HEK293 (cell line): ENCODE measurements at regions not wholly inside any gene's neighbourhood (a gene's known extent, or its start where the extent isn't known, plus 50 kb on each side); places are given as distances from the start of the nearest gene placed in this dataset.
A peak's percentile ranks its signal among the peaks of the same experiment; 100 is the strongest.

Experiments
- CTCF ChIA-PET: fragments of 350-600 bp; formaldehyde crosslinking; extraction: SDS; loops from one replicate; lab custom pipeline; 2021; ENCODE audit warnings: antibody characterized with exemption; lab: Yijun Ruan, JAX
- POLR2A ChIA-PET: fragments of 300-600 bp; formaldehyde crosslinking; extraction: SDS; loops from one replicate; lab custom pipeline; 2020; ENCODE audit warnings: antibody characterized with exemption, inconsistent platforms; lab: Yijun Ruan, JAX
- H3K27ac ChIP-seq: fragments of 200-500 bp; sonication (Bioruptor generic); 2 replicates; pipeline ENCODE4 v1.5.1; 2014; ENCODE audit warnings: low read depth, low read length, control low read depth, inconsistent platforms; ENCODE audit errors: extremely low read depth
- H3K36me3 ChIP-seq, 2 experiments: fragments of 200-500 bp in 1 of 2; sonication (Bioruptor generic) in 1 of 2; 1 replicate in 1 of 2; 2 replicates in 1 of 2; pipeline ENCODE4 v1.5.1; 2014 to 2017; ENCODE audit warnings: inconsistent platforms in 2 of 2, low read length in 2 of 2; ENCODE audit not compliant: control insufficient read depth in 2 of 2, insufficient read depth in 1 of 2
- H3K4me1 ChIP-seq: fragments of 200-500 bp; sonication (Bioruptor generic); 2 replicates; pipeline ENCODE4 v1.5.1; 2014; ENCODE audit warnings: mild to moderate bottlenecking, low read length, inconsistent platforms; ENCODE audit not compliant: control insufficient read depth, insufficient read depth
- H3K4me3 ChIP-seq: 2 replicates; pipeline ENCODE4 v1.5.1; 2011; ENCODE audit warnings: low read depth, mild to moderate bottlenecking, control low read depth, low read length, moderate library complexity
- H3K9me3 ChIP-seq: fragments of 200-500 bp; sonication (Bioruptor generic); 2 replicates; pipeline ENCODE4 v1.5.1; 2014; ENCODE audit warnings: low read depth, low read length, inconsistent platforms; ENCODE audit not compliant: control insufficient read depth, insufficient read depth
- HOXC10 ChIP-seq: sonication (generic); formaldehyde crosslinking; IDR thresholded peaks from 2 replicates; pipeline ENCODE4 v1.8.1; 2023; ENCODE audit warnings: mild to moderate bottlenecking, missing genetic modification reagents
- ZBTB26 ChIP-seq: fragments of 450-650 bp; formaldehyde crosslinking; optimal IDR thresholded peaks from 2 replicates; pipeline ENCODE3; 2016; ENCODE audit warnings: missing biosample characterization, mild to moderate bottlenecking, missing genetic modification characterization
- ZNF114 ChIP-seq: fragments of 450-650 bp; formaldehyde crosslinking; IDR thresholded peaks from 2 replicates; pipeline ENCODE4 v1.5.0; 2017; ENCODE audit warnings: missing biosample characterization, missing genetic modification characterization
- ZNF157 ChIP-seq: fragments of 450-650 bp; formaldehyde crosslinking; IDR thresholded peaks from 2 replicates; pipeline ENCODE4 v1.5.1; 2016; ENCODE audit warnings: missing biosample characterization, missing genetic modification characterization
- ZNF274 ChIP-seq, 2 experiments: fragments of 200-500 bp in 1 of 2; fragments of 450-650 bp in 1 of 2; sonication (Bioruptor generic) in 1 of 2; formaldehyde crosslinking in 1 of 2; IDR thresholded peaks; 2 replicates each; pipeline versions ENCODE4 v1.5.1 to v1.6.1; 2014 to 2016; ENCODE audit warnings: borderline replicate concordance in 1 of 2, inconsistent platforms in 1 of 2, low read length in 1 of 2, missing biosample characterization in 1 of 2, missing genetic modification characterization in 1 of 2
- ZNF335 ChIP-seq: fragments of 450-650 bp; formaldehyde crosslinking; conservative IDR thresholded peaks from 2 replicates; pipeline ENCODE4 v1.5.1; 2016; ENCODE audit warnings: missing biosample characterization, missing genetic modification characterization
- ZNF366 ChIP-seq: fragments of 450-650 bp; formaldehyde crosslinking; conservative IDR thresholded peaks from 2 replicates; pipeline ENCODE4 v1.5.1; 2016; ENCODE audit warnings: missing biosample characterization, missing genetic modification characterization
- ZNF394 ChIP-seq: fragments of 450-650 bp; formaldehyde crosslinking; IDR thresholded peaks from 2 replicates; pipeline ENCODE4 v1.5.1; 2016; ENCODE audit warnings: missing biosample characterization, missing genetic modification characterization, mild to moderate bottlenecking, moderate library complexity, borderline replicate concordance
- ZNF501 ChIP-seq: fragments of 450-650 bp; formaldehyde crosslinking; IDR thresholded peaks from 2 replicates; pipeline ENCODE4 v1.5.1; 2016; ENCODE audit warnings: missing biosample characterization, missing genetic modification characterization
- ZNF514 ChIP-seq: fragments of 450-650 bp; formaldehyde crosslinking; IDR thresholded peaks from 2 replicates; pipeline ENCODE4 v1.5.1; 2016; ENCODE audit warnings: missing biosample characterization, missing genetic modification characterization
- ZNF610 ChIP-seq: fragments of 450-650 bp; formaldehyde crosslinking; IDR thresholded peaks from 2 replicates; pipeline ENCODE4 v1.5.1; 2016; ENCODE audit warnings: missing biosample characterization, missing genetic modification characterization, borderline replicate concordance
- ZNF621 ChIP-seq: fragments of 450-650 bp; formaldehyde crosslinking; IDR thresholded peaks from 2 replicates; pipeline ENCODE4 v1.5.1; 2017; ENCODE audit warnings: missing biosample characterization, missing genetic modification characterization
- ZNF623 ChIP-seq: fragments of 450-650 bp; formaldehyde crosslinking; IDR thresholded peaks from 2 replicates; pipeline ENCODE4 v1.5.1; 2016; ENCODE audit warnings: missing biosample characterization, missing genetic modification characterization
- ZNF658 ChIP-seq: fragments of 450-650 bp; formaldehyde crosslinking; IDR thresholded peaks from 2 replicates; pipeline ENCODE4; 2016; ENCODE audit warnings: missing biosample characterization, missing genetic modification characterization
- ZNF843 ChIP-seq: fragments of 450-650 bp; formaldehyde crosslinking; IDR thresholded peaks from 2 replicates; pipeline ENCODE4 v1.5.1; 2016; ENCODE audit warnings: missing biosample characterization, missing genetic modification characterization
- ZSCAN18 ChIP-seq: fragments of 450-650 bp; formaldehyde crosslinking; IDR thresholded peaks from 2 replicates; pipeline ENCODE4 v1.5.1; 2016; ENCODE audit warnings: missing biosample characterization, missing genetic modification characterization
- ZSCAN4 ChIP-seq: fragments of 450-650 bp; formaldehyde crosslinking; IDR thresholded peaks from 2 replicates; pipeline ENCODE4 v1.5.1; 2017; ENCODE audit warnings: missing biosample characterization, missing genetic modification characterization
- TF ChIP-seq, protein P1 (sequence below): fragments of 450-650 bp; formaldehyde crosslinking; IDR thresholded peaks from 2 replicates; pipeline ENCODE4 v1.5.1; 2016; ENCODE audit warnings: missing biosample characterization, missing genetic modification characterization

GRCh38 chr10:133000648-133001047 is 58.3 kb upstream of the CFAP46 start:
- H3K4me3 ChIP-seq = no peak overlapping the region
- ChIA-PET CTCF (interaction anchor here (0.5 kb wide), 1 partner anchor 523 kb away, joined by 3 read pairs; no protein-coding TSS in a partner anchor), POLR2A (no interaction called here)
- TF ChIP-seq ZNF335 (no peak), ZNF514 (tag by site-specific recombination) (no peak), ZNF501 (tag by site-specific recombination) (no peak), HOXC10 (CRISPR knock-in tag) (no peak)
- TF ChIP-seq, protein P1, sequence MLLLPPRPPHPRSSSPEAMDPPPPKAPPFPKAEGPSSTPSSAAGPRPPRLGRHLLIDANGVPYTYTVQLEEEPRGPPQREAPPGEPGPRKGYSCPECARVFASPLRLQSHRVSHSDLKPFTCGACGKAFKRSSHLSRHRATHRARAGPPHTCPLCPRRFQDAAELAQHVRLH (tag by site-specific recombination) = no peak
- no peaks in the 10 kb centered on the region for H3K36me3 ChIP-seq
- no peaks in the 10 kb centered on the region for H3K9me3 ChIP-seq
- no peaks in the 10 kb centered on the region for H3K4me1 ChIP-seq
- no peak overlapping the region for H3K27ac ChIP-seq

GRCh38 chr10:132997517-132998265 is 55.3 kb upstream of the CFAP46 start:
- Histone ChIP-seq H3K27ac (no peak overlapping the region), H3K9me3 (no peaks in the 10 kb centered on the region), H3K36me3 (no peaks in the 10 kb centered on the region), H3K4me3 (no peak overlapping the region), H3K4me1 (no peaks in the 10 kb centered on the region)
- TF ChIP-seq ZSCAN4 (tag by site-specific recombination) = peak; percentile 66
- TF ChIP-seq ZBTB26 (tag by site-specific recombination) = peak; percentile 15
- no peak for TF ChIP-seq HOXC10 (CRISPR knock-in tag)
- POLR2A ChIA-PET = no interaction called here
- CTCF ChIA-PET = no interaction called here

DNA sequence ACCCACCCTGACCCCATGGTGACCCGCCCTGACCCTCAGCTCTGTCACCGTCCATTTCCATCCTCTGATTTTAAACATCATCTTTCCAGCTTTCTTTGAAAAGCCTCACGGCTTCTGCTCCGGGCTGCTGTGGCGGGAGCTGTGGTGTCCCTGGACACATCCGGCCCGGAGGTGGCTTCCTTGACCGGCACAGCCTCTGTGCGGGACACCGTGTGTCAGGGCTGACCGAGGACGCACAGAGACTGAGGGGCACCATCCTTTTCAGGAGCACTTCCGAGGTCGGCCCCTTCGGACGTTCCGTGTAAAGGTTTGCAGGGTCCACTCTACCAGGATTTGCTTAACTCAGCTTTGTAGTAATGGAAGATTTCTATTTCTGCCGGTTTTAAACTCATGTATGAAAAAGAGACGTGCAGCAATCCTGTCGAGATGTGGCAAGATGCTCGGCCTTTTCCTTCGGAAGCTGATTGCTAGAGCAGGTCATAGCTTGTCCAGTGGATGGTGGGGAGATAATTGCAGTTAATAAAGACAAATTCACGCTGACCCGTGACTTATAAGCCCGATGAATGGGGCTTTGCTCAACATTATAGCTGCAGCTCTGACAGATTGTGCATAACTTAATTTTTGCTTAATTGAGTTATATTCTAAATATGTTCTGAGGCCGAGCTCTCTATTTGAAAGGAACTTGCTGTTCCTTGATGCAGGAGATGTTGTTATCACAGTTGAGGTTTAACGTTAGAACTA is 54.4 kb upstream of the CFAP46 start:
- H3K4me1 ChIP-seq = no peaks in the 10 kb centered on the region
- H3K9me3 ChIP-seq = no peaks in the 10 kb centered on the region
- no peaks in the 10 kb centered on the region for H3K36me3 ChIP-seq
- TF ChIP-seq ZNF114 (tag by site-specific recombination) (no peak), ZNF366 (no peak), ZNF610 (tag by site-specific recombination) (no peak), ZSCAN18 (tag by site-specific recombination) (no peak), ZNF843 (tag by site-specific recombination) (no peak), ZNF157 (no peak), ZNF623 (tag by site-specific recombination) (no peak), ZNF274 (IDR thresholded peaks at IDR 0.05; ENCODE audit: low read length) (no peak), ZNF274 (tag by site-specific recombination; IDR thresholded peaks at IDR 0.05; ENCODE audit: borderline replicate concordance) (no peak), ZNF658 (no peak), ZNF394 (tag by site-specific recombination) (no peak), ZNF621 (tag by site-specific recombination) (no peak)
- CTCF ChIA-PET = no interaction called here
- H3K27ac ChIP-seq = no peak overlapping the region
- no peak overlapping the region for H3K4me3 ChIP-seq
- POLR2A ChIA-PET = no interaction called here
